ENCODE measurements at regions not wholly inside any gene's neighbourhood (a gene's known extent, or its start where the extent isn't known, plus 50 kb on each side); places are given as distances from the start of the nearest gene placed in this dataset.
"Not testable (repeated sequence)": the region's sequence is repeated elsewhere in the genome, so short reads cannot be mapped to it uniquely, and the experiment has no call there.

- DNase-seq (ENCODE audit: low spot score): not testable (repeated sequence)
These were observed 103.5 kb upstream of the ADRA1B start for GRCh38 chr5:159812759-159813158.

- no peak for DNase-seq (ENCODE audit: low spot score)
These were observed 102.1 kb upstream of the ADRA1B start for GRCh38 chr5:159814222-159814621.

GRCh38 chr5:159814805-159815585, 101.3 kb upstream of the ADRA1B start:
- no peak for DNase-seq (ENCODE audit: low spot score)

DNA sequence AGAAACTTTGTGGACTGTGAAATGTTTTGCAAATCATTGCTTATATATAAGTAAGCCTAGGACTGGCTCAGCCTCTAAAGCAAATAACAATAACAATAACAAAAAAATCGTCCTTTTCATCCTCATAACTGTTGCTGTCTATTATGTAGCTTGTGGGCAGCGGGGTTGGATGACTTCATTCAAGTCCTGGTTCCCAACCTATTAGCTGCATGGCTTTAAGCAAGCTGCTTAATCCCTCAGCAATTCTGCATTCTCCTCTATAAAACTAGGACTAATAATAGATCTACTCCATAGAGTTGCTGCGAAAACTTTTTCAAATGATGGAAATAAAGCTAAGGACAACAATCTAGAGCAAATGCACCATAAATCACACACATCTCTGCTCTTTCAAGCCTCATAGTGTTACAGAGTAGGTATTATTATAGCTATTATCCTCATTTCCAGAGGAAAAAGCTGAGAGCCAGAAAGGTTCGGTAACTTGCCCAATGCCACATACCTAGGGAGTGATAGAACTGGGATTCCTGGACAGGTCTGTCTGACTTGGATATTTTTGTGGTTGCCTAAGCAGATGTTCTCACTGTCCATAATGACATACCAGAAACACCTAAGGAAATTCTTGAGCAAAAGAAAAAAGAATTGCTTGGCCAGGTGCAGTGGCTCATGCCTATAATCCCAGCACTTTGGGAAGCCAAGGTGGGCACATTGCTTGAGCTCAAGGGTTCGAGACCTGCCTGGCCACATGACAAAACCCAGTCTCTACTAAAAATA, 98.8 kb upstream of the ADRA1B start:
- DNase-seq (ENCODE audit: low spot score): peak; percentile 66

DNA sequence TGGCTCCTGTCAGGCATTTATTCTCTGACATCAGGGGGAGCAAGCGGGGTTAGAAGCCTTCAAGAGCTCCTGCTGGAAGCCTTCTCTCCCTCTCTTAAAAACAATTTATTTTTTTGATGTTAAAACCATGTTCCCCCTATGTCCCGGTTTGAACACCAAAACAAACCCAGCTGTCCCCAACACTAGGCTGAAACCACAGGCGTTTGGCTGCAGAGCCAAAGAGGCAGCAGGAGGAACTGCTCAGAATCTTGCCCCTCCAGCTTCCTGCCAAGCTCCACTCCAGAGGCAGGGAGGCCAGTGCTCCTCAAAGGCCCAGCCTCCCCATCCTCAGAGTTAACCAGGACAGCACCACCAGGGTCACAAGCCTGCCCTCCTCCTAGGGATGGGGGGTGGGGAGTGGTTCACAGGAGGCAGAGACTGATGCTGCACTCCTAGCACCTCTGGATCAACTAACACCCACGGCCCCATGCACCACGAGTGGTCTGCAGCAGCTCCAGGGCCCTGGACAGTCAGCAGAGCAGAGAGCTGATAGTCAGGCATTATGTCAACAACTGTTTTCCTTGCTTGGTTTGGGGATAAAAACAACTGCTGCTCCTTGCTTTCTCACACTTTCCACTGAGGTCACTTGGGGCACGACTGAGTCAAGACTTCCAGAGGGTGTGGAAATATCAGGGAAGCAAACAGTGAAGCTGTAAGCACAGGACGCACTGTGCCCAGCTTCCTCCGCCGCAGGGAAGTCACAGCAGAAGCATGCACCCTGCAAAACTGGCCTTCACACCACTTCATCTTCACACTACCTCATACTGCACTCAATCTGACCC, 96.5 kb upstream of the ADRA1B start:
- DNase-seq (ENCODE audit: low spot score): peak; percentile 6

DNA sequence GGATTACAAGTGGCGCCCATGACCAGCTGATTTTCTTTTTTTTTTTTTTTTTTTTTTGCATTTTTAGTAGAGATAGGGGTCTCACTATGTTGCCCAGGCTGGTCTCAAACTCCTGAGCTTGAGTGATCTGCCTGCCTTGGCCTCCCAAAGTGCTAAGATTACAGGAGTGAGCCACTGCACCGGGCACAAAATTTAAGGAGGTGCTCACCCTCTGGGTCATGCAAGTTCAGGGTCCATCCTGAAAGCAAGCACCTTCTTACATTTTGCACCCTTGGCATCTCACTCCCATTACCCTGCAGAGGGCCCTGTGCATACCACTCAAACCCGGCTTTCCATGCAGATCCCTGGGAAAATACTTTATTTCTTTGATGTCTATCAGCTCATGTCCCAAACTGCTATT, 95.6 kb upstream of the ADRA1B start:
- DNase-seq (ENCODE audit: low spot score): no peak

GRCh38 chr5:159821461-159821940, 94.8 kb upstream of the ADRA1B start:
- no peak for DNase-seq (ENCODE audit: low spot score)

DNA sequence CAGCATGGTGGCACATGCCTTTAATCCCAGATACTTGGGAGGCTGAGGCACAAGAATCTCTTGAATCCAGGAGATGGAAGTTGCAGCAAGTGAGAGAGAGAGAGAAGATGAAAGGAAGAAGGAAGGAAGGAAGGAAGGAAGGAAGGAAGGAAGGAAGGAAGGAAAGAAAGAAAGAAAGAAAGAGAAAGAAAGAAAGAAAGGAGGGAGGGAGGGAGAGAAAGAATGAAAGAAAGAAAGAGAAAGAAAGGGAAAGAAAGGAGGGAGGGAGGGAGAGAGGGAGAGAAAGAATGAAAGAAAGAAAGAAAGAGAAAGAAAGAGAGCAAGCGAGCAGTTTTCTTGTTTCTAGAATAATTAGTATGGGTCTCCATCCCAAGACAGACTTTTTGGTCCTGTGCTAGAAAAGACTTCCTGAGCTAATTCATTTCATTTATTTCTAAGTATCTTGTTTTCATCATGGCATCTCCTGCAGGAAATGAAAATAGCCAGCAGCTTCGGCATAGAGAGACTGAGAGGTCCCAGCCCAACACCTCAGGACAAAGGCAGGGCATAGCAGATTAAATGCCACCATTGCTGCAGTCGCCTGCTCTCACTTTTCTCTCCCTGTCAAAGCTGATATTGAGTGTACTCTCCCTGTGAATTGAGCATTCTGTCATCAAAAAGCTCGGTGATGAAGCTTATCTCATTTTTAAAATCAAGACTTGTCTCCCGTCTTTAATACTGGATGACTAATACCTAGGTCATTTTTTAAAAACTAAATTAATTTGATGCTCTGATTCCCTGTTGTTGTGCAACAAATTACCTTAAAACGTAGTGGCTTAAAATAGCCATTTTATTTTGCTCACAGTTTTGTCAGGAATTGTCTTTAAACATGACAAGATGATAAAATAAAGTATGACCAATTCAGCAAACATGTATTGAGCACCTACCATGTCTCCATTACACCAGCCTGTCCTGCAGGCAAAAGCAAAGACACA, 91.8 kb upstream of the ADRA1B start:
- no peak for DNase-seq (ENCODE audit: low spot score)

- peak; percentile 10 for DNase-seq (ENCODE audit: low spot score)
These were observed 90.7 kb upstream of the ADRA1B start for GRCh38 chr5:159825551-159826051.

GRCh38 chr5:159826351-159827214, 89.7 kb upstream of the ADRA1B start:
- no peak for DNase-seq (ENCODE audit: low spot score)

DNA sequence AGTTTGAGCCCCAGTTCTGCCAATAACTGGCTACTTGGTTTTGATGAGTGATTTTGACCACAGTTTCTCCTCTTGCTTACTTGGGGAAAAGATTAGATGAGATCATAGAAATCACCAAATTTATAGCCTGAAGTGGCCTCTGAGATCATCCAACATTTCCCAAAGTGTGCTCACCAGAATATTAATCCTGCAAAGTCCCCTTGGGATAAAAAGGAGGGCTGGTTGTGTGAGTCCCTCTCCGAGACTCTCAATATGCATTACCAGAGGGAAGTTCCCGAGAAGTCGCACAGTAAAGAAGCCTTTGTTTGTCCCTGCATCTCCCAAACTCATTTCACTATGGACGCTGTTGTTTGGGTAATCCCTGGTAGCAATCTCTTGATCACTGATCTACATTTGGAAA, 88.4 kb upstream of the ADRA1B start:
- DNase-seq (ENCODE audit: low spot score): no peak

DNA sequence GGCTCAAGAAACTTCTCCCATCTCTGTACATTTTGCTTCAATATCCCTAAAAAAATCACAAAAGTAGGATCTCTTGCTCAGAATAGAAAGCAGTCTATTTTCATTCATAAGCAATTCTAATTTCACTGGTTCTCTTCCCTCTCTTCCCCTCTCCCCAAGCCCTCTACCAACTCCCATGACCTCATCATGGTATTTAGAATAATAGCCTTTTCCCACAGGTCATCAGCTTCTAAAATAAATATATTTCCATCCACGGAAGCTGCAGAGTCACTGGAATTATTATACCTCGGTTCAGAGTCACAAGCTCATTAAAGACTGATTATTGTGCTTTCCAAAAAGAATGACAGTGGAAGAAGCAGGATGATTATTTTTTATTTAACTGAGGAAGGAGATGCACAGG, 84.2 kb upstream of the ADRA1B start:
- DNase-seq (ENCODE audit: low spot score): no peak

- no peak for DNase-seq (ENCODE audit: low spot score)
These were observed 83.2 kb upstream of the ADRA1B start for GRCh38 chr5:159833088-159833487.

GRCh38 chr5:159833846-159834245, 82.4 kb upstream of the ADRA1B start:
- DNase-seq (ENCODE audit: low spot score): no peak

DNA sequence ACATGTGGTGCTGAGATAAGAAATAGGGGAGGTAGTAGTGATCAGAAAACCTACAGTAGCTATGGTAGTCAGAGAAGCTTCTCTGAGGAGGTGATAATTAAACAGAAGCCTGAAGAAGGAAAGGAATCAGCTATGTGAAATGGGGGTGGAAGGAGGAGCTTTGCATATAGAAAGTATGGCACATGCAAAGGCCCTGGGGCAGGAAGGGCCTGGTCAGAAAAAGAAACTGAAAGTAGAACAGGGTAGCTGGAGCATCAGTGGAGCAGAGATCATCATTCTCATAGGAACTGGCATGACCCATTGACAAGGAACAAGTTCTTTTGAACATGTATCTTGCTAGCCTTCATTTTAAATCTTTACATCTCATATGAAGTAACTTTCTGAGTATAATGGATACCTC, 80.7 kb upstream of the ADRA1B start:
- DNase-seq (ENCODE audit: low spot score): no peak

DNA sequence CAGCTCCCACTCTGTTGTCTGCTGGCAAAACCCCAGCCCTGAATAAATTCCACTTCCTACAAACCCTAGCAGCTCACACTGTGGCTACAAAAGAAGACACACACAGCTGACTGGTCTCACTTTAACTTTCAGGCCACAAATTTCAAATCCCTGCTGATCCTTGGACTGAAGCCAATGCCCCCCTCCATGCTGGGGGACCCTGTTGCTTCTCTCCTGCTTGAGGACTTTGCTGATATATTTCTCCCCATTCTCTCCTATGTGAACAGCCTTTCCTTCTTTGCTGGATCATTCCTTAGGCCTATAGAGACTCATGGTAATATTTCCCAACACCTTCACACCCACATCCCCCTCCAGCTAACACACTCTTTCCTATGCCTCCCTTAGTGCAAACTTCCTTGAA, 79.6 kb upstream of the ADRA1B start:
- DNase-seq (ENCODE audit: low spot score): no peak

DNA sequence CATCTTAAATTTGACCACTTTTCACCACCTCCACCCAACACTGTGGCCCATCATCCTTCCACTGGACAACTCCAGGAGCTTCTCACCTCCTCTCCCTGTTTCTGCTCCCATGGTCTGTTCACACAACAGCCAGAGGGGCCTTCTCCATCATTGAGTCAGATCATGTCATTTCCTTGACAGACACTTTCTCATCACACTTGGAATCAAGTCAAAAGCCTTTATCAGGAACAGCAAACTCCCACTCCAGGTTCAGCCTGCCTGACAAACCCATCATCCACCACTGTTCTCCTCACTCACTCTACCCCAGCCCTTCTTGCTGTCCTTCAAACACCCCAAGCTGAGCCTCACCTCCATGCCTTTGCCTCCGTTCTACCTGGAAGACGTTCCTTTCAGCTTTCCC, 78.4 kb upstream of the ADRA1B start:
- no peak for DNase-seq (ENCODE audit: low spot score)

DNA sequence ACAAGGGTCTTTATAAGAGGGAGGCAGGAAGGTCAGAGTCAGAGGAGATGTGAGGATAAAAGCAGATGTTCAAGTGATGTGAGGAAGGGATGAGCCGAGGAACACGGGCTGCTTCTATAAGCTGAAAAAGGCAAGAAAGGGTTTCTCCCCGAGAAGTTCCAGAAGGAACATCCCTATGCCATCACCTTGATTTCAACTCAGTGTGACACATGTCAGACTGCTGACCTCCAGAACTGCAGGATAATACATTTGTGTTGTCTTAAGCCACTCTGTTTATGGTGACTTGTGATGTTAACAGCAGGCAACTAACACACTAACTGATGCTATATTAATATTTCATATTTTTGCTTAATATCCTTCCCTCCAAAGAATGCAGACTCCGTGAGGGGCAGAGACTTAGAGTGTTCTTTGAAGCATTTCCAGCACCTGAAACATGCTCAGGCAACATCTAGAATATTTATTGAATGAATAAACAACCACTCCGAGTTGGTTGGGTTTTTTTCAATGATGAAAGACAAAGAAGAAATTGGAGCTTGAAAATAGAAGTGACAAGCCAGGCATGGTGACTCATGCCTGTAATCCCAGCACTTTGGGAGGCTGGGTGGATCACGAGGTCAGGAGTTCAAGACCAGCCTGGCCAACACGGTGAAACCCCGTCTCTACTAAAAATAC, 77.6 kb upstream of the ADRA1B start:
- DNase-seq (ENCODE audit: low spot score): no peak
